Mucosa of descending colon (tissue), 3 donors: ENCODE measurements at regions not wholly inside any gene's neighbourhood (a gene's known extent, or its start where the extent isn't known, plus 50 kb on each side); places are given as distances from the start of the nearest gene placed in this dataset.

ENCODE experiments used
- ATAC-seq: fragments of 200-7000 bp; cut with Tn5 transposase; one replicate; pipeline ENCODE4 v1.9.1; 2020; ENCODE audit warnings: mild to moderate bottlenecking, moderate library complexity
- DNase-seq, 3 donors: peaks; one replicate each; pipeline ENCODE4 v3.0.0-alpha.2; 2020
- H3K36me3 ChIP-seq: fragments of 200-600 bp; one replicate; pipeline ENCODE4 v1.8.0; 2021; ENCODE audit warnings: low read depth, mild to moderate bottlenecking
- H3K4me1 ChIP-seq: fragments of 200-600 bp; one replicate; pipeline ENCODE4 v1.8.0; 2021; ENCODE audit warnings: low read depth, mild to moderate bottlenecking
- H3K4me3 ChIP-seq: fragments of 200-600 bp; one replicate; pipeline ENCODE4 v1.8.0; 2021; ENCODE audit warnings: mild to moderate bottlenecking
- H3K9me3 ChIP-seq: fragments of 200-600 bp; one replicate; pipeline ENCODE4 v1.8.0; 2021; ENCODE audit warnings: mild to moderate bottlenecking
- CTCF ChIP-seq: fragments of 200-600 bp; IDR thresholded peaks from one replicate; pipeline ENCODE4 v1.8.0; 2022; ENCODE audit warnings: antibody characterized with exemption, mild to moderate bottlenecking
- intact Hi-C, 2 donors: fragments of 100-400 bp; cut with DNase I in 1 of 2; cut with micrococcal nuclease in 1 of 2; formaldehyde crosslinking; loops; one replicate each; pipeline versions ENCODE4 v1.11.0 to v1.11.1; 2022; cut with DNase I, micrococcal nuclease
- donor health status: DM: no; HTN: no; CAD: no; lungs with moderate emphysema.
- donor health status: DM: no; HTN: no; CAD: no.
- donor health status: DM: no; HTN: yes; CAD: no.

- H3K4me1 ChIP-seq: no peaks in the 10 kb centered on the region
- no peak for TF ChIP-seq CTCF
- DNase-seq (no peak), ATAC-seq (no peak)
- H3K36me3 ChIP-seq: no peaks in the 10 kb centered on the region
- H3K4me3 ChIP-seq: no peak overlapping the region
- H3K9me3 ChIP-seq: no peaks in the 10 kb centered on the region
- intact Hi-C loops: no loop called here
Observed at GRCh38 chr10:30176776-30177533, 117.6 kb upstream of the JCAD start.

GRCh38 chr10:30176182-30176581, 116.8 kb upstream of the JCAD start:
- ATAC-seq (no peak), DNase-seq (no peak)
- no peaks in the 10 kb centered on the region for H3K9me3 ChIP-seq
- intact Hi-C loops: no loop called here
- no peaks in the 10 kb centered on the region for H3K36me3 ChIP-seq
- no peak for TF ChIP-seq CTCF
- H3K4me1 ChIP-seq: no peaks in the 10 kb centered on the region
- no peak overlapping the region for H3K4me3 ChIP-seq

- ATAC-seq (no peak), DNase-seq (no peak)
- Histone ChIP-seq H3K4me1 (no peaks in the 10 kb centered on the region), H3K9me3 (no peaks in the 10 kb centered on the region), H3K36me3 (no peaks in the 10 kb centered on the region), H3K4me3 (no peak overlapping the region)
- intact Hi-C loops: no loop called here
- no peak for TF ChIP-seq CTCF
Observed at GRCh38 chr10:30172673-30173072, 113.3 kb upstream of the JCAD start.

GRCh38 chr10:30172091-30172490, 112.7 kb upstream of the JCAD start:
- no peaks in the 10 kb centered on the region for H3K9me3 ChIP-seq
- no peak for TF ChIP-seq CTCF
- H3K36me3 ChIP-seq: no peaks in the 10 kb centered on the region
- ATAC-seq (no peak), DNase-seq (no peak)
- H3K4me3 ChIP-seq: no peak overlapping the region
- intact Hi-C loops: no loop called here
- H3K4me1 ChIP-seq: no peaks in the 10 kb centered on the region

- Histone ChIP-seq H3K9me3 (no peaks in the 10 kb centered on the region), H3K4me3 (no peak overlapping the region), H3K4me1 (no peaks in the 10 kb centered on the region), H3K36me3 (no peaks in the 10 kb centered on the region)
- ATAC-seq (no peak), DNase-seq (no peak)
- intact Hi-C loops: no loop called here
- no peak for TF ChIP-seq CTCF
Observed at GRCh38 chr10:30171601-30172000, 112.2 kb upstream of the JCAD start.

GRCh38 chr10:30170814-30171213, 111.4 kb upstream of the JCAD start:
- intact Hi-C loops: no loop called here
- TF ChIP-seq CTCF: no peak
- Histone ChIP-seq H3K36me3 (no peaks in the 10 kb centered on the region), H3K9me3 (no peaks in the 10 kb centered on the region), H3K4me1 (no peaks in the 10 kb centered on the region), H3K4me3 (no peak overlapping the region)
- ATAC-seq (no peak), DNase-seq (no peak)
